Activated CD4-positive, alpha-beta T cell treated with anti-CD3 and anti-CD28 coated beads for 1 hour (primary cell): ENCODE measurements at regions not wholly inside any gene's neighbourhood (a gene's known extent, or its start where the extent isn't known, plus 50 kb on each side); places are given as distances from the start of the nearest gene placed in this dataset.

Experiments
- DNase-seq: peaks from one replicate; pipeline ENCODE4 v3.0.0-alpha.2; 2020

DNA sequence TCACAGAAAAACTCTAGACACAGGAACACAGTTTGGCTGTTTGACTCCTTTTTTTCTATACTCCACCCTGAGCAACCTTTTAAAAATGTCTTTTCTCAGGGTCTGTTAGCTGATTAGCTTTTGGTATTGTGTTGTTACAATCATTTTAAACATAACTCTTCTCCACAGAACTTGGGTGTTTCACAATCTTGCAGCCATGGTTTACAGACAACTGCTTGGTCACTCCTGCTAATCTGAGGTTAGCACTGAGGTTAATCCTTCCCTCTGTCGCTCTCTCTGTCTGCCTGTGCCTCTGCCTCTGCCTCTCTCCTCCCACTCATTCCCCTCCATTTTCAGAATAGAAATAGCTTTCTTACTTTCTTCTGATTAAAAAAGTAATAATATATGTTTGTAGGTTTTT, 62.4 kb upstream of the ZBED5 start:
- DNase-seq: no peak

DNA sequence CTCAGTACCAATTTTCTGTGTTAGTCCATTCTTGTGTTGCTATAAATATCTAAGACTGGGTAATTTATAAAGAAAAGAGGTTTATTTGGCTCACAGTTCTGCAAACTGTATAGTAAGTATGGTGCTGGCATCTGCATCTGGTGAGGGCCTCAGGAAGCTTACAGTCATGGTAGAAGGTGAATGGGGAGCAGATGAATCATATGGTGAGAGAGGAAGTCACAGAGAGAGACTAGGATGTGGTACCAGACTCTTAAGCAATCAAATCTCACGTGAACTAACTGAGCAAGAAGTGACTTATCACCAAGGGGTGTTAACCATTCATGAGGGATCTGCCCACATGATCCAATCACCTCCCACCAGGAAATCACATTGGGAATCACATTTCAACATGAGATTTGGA, 60.8 kb upstream of the ZBED5 start:
- DNase-seq: no peak

DNA sequence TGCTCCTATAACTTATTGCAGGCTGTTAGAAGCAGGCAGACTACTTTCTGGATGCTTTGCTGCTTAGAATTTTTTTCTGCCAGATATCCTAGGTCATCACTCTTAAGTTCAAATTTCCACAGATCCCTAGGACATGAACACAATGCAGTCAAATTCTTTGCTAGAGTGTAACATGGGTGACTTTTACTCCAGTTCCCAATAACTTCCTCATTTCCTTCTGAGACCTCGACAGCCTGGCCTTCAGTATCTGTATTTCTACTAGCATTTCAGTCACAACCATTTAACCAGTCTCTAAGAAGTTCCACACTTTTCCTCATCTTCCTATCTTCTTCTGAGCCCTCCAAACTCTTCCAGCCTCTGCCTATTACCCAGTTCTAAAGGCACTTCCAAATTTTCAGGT, 60.4 kb upstream of the ZBED5 start:
- DNase-seq: no peak

DNA sequence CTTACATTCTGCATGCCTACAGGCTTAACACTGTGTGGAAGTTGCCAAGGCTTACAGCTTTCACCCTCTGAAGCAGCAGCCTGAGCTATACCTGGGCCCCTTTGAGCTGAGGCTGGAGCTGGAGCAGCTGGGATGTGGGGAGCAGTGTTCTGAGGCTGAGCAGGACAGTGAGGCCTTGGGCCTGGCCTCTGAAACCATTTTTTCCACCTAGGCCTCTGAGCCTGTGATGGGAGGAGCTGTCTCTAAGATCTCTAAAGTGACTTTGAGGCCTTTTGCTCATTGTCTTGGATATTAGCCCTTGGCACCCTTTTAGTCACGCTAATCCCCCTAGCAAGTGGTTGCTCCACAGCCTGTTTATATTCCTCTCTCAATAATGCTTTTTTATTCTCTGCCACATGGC, 59.9 kb upstream of the ZBED5 start:
- DNase-seq: no peak

DNA sequence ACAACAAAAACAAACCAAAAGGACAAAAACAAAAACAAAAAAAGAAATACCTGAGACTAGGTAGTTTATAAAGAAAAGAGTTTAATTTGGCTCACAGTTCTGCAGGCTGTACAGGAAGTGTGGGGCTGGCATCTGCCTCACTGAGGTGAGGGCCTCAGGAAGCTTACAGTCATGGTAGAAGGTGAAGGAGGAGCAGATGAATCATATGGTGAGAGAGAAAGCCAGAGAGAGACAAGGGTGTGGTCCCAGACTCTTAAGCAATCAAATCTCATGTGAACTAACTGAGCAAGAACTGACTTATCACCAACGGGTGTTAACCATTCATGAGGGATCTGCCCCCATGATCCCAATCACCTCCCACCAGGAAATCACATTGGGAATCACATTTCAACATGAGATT, 58.8 kb upstream of the ZBED5 start:
- DNase-seq: no peak

DNA sequence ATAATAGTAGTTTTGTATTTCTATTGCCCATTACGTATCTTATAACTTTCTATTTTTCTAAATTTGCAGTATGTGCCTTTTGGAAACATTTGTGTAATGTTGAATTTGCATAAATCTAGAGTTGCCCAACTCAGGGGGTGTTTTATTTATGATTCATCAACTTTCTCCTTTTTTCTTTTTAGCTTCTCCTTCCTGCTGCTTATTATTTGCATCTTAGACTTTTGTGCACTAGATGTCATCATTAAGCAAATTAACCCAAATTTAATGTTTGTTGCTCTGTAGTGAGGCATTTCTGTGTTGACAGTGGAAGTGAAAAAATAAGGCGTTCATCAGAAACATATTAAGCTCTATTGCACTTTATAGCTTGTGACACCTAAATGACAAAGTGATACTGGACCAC, 56.2 kb upstream of the ZBED5 start:
- DNase-seq: no peak

DNA sequence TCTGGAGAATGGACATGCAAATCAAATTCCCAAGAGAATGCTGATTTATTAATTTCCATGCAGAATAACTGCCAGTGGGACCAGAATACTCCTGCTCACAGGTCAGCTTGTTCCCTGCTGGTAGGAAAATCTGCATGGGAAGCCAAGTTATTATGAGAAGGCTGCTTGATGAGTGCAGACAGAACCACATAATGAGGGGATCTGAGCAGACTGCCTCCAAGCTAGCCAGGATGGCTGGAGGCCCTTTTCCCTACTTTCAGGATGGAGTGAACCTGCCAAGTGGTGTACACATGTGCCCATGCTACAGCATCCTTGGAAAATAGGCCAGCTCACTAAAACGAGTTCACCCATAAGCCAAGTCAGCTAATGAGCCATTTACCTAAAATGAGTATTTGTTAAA, 55.2 kb upstream of the ZBED5 start:
- DNase-seq: no peak

DNA sequence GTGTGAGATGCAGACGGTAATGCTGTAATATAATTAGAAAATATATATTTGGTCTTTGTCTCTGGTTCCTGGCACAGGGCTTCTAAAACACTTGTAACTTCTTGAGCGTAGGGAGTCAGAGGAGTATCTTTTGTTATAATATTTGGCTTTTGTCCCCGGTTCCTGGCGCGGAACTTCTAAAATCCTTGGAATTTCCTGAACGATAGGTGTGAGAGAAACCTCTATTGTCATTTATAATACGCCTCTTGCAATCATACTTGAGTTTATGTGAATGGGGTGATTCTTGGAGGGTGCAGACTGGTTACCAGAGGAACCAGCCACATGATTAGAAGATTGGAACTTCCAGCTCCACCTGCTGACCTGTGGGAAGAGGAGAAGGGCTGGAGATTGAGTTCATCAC, 54.1 kb upstream of the ZBED5 start:
- DNase-seq: no peak

DNA sequence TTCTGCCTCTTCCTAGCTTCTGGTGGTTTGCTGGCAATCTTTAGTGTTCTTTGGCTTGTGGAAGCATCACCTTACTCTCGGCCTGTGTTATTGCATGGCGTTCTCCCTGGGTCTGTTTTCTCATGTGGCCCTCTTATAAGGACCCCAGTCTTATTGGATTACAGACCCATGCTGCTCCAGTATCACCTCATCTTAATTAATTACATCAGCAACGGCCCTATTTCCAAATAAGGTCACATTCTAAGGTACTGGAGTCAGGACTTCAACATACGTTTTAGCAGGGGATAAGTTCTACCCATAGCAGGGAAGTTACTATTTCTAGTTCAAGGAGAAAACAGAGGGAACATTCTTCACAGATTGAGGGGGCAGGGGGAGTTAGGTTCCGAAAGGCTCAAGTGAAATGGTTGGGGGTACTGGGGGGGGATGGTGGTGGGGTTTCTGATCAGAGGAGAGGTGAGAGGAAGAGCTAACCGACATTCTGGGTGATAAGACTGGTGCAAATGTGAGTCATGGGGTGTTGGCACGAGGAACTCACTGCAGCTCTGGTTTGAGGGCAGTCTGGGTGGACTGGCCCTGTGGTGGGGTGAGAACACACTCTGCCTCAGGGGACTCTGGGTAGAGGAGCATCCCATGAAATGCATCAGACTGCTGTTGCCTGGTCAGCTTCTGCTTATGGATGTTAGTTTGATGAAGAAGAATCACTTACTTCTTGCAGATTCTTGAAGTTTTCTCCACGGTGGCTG, 51.5 kb upstream of the ZBED5 start:
- no peak for DNase-seq

DNA sequence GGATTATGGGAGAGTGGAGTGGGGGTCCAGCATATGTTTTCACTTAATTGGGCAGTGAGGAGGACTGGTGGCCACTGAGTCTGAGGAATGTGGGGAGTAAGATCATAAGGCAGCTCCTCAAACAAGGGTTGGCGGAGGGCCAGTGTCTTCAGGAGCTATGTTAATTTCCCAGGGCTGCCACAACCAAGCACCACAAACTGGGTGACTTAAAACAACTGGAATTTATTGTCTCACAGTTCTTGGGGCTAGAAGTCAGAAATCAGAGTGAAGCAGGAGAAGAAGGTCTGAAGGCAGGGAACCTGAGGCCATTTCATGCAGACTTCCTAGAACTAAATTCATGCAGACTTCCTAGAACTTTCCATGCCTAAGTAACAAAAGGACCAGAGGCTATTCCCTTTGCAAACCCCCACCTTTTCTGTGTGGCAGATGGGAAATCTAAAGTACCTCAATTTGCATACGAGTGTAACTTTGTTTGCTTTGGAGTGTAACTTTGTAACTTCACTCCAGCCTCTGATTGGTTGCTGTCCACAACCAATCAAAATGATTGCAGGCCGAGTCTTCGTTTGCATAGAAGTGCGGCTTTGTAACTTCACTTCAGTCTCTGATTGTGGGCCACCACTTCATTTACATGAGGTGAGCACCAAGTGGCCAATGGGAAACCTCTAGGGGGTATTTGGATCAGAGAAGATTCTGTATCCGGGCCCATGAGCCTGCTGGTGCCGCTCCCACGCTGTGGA, 50.5 kb upstream of the ZBED5 start:
- DNase-seq: no peak
